NB4 (cell line): ENCODE measurements at regions not wholly inside any gene's neighbourhood (a gene's known extent, or its start where the extent isn't known, plus 50 kb on each side); places are given as distances from the start of the nearest gene placed in this dataset.

Experiments used
- DNase-seq: peaks from one replicate; pipeline ENCODE4 v3.0.0; 2010; ENCODE audit warnings: low read depth
- H3K4me3 ChIP-seq: one replicate; pipeline ENCODE4 v1.5.1; 2011; ENCODE audit warnings: mild to moderate bottlenecking, low read depth, low read length, moderate library complexity
- CTCF ChIP-seq: IDR thresholded peaks from one replicate; pipeline ENCODE4 v1.5.1; 2012; ENCODE audit warnings: low read depth, low read length
- MAX ChIP-seq: IDR thresholded peaks from 2 replicates; pipeline ENCODE4 v1.6.1; 2011; ENCODE audit warnings: low read depth, low read length
- MYC ChIP-seq: IDR thresholded peaks from 2 replicates; pipeline ENCODE4 v1.6.1; 2011; ENCODE audit warnings: low read depth, low read length
- POLR2A ChIP-seq: IDR thresholded peaks from 2 replicates; pipeline ENCODE4 v1.6.1; 2011; ENCODE audit warnings: mild to moderate bottlenecking; ENCODE audit not compliant: insufficient read length; ENCODE audit errors: extremely low read depth

- TF ChIP-seq MAX = no peak
- no peak for TF ChIP-seq CTCF
- no peak for TF ChIP-seq POLR2A
- TF ChIP-seq MYC = no peak
- H3K4me3 ChIP-seq = no peak overlapping the region
- no peak for DNase-seq
Measured at GRCh38 chr4:156154978-156155377, 201.3 kb upstream of the CTSO start.

DNA sequence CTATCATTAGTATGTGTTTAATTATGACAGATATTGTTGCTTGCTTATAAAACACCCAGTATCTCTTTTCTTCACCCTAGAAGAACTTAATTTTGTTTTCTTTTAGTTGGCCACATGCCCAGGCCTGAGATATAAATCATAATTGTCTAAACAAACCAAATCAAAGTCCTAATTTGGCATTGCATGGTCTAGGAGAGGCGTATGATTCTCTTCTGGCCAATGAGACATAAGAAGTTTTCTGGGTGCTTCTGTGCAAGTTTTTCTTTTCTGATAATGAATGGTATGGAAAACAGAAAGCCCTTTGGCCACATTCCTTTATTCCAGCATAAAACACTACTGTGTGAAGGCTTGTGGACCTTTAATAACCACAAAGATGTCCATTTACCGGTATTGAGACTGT, 192.9 kb upstream of the CTSO start:
- H3K4me3 ChIP-seq = no peak overlapping the region
- no peak for DNase-seq
- TF ChIP-seq POLR2A (no peak), MYC (no peak), CTCF (no peak), MAX (no peak)

- DNase-seq = no peak
- H3K4me3 ChIP-seq = no peak overlapping the region
- TF ChIP-seq MYC = no peak
- TF ChIP-seq MAX = no peak
- no peak for TF ChIP-seq CTCF
- no peak for TF ChIP-seq POLR2A
Measured at GRCh38 chr4:156144961-156145360, 191.3 kb upstream of the CTSO start.

- H3K4me3 ChIP-seq = no peak overlapping the region
- no peak for DNase-seq
- no peak for TF ChIP-seq MYC
- TF ChIP-seq POLR2A = no peak
- no peak for TF ChIP-seq MAX
- no peak for TF ChIP-seq CTCF
Measured at GRCh38 chr4:156138781-156139280, 185.2 kb upstream of the CTSO start.

DNA sequence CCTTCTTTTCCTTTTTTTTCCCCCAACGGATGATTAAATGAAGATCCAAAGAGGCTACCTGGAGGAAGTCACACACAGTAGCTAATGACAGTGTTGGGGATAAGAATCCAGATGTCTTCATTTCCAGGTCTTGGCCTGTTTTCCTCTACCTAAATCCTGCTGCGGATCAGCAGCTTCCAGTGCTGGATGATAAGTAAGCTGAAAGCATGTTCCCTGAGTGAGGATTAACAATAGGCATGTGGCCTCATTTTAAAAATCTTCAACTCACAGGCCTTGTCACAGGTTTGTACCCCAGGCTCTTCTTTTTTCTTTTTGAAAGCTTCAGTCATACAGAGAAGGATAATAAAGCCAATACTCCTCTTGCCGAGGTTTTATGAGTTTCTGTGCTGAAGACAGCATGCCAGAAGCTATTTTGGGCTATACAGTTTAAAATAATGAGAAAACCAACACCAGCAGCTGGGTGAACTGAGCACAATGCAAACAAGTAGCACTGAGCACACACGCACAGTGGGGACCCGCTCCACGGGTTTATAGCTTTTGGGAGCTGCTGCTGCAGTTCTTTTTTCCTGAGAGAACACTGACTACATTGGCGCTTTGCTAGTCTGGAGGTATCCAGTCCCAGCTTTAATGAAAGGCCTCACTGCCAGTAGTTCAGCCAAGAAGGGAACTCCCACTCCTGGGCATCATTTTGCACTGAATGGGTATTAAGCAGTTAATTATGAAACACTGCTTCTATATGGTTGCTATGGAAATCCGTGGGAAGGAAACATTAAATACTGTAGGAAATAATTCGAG, 184.2 kb upstream of the CTSO start:
- DNase-seq = no peak
- H3K4me3 ChIP-seq = no peak overlapping the region
- TF ChIP-seq MAX = no peak
- no peak for TF ChIP-seq CTCF
- no peak for TF ChIP-seq POLR2A
- TF ChIP-seq MYC = no peak

GRCh38 chr4:156132196-156132595, 178.5 kb upstream of the CTSO start:
- TF ChIP-seq POLR2A (no peak), MAX (no peak), MYC (no peak), CTCF (no peak)

More at GRCh38 chr4:156132196-156132595, 178.5 kb upstream of the CTSO start:
- no peak overlapping the region for H3K4me3 ChIP-seq
- DNase-seq = no peak
